Parathyroid adenoma (tissue), 2 donors: ENCODE measurements at regions not wholly inside any gene's neighbourhood (a gene's known extent, or its start where the extent isn't known, plus 50 kb on each side); places are given as distances from the start of the nearest gene placed in this dataset.

Source experiments
- H2AFZ ChIP-seq: fragments of 300-600 bp; sonication (generic); one replicate; pipeline ENCODE4 v1.7.0; 2017; ENCODE audit warnings: antibody characterized with exemption, mild to moderate bottlenecking
- H3K27ac ChIP-seq: fragments of 300-600 bp; sonication (generic); one replicate; pipeline ENCODE4 v1.7.0; 2017
- H3K27me3 ChIP-seq: fragments of 300-600 bp; sonication (generic); one replicate; pipeline ENCODE4 v1.7.0; 2017; ENCODE audit warnings: low read length; ENCODE audit not compliant: control insufficient read depth, insufficient read depth
- H3K36me3 ChIP-seq: fragments of 300-600 bp; sonication (generic); one replicate; pipeline ENCODE4 v1.7.0; 2017; ENCODE audit warnings: low read length; ENCODE audit not compliant: control insufficient read depth, insufficient read depth
- H3K4me1 ChIP-seq: fragments of 300-600 bp; sonication (generic); one replicate; pipeline ENCODE4 v1.7.0; 2017; ENCODE audit warnings: control low read depth
- H3K4me2 ChIP-seq: fragments of 300-600 bp; sonication (generic); one replicate; pipeline ENCODE4 v1.7.0; 2017; ENCODE audit warnings: low read length
- H3K4me3 ChIP-seq: fragments of 300-600 bp; sonication (generic); one replicate; pipeline ENCODE4 v1.7.0; 2017; ENCODE audit warnings: low read depth, low read length
- H3K79me2 ChIP-seq: fragments of 300-600 bp; sonication (generic); one replicate; pipeline ENCODE4 v1.7.0; 2017; ENCODE audit warnings: control low read depth
- H3K9ac ChIP-seq: fragments of 300-600 bp; sonication (generic); one replicate; pipeline ENCODE4 v1.7.0; 2017; ENCODE audit warnings: mild to moderate bottlenecking
- H3K9me3 ChIP-seq: fragments of 300-600 bp; sonication (generic); one replicate; pipeline ENCODE4 v1.7.0; 2017; ENCODE audit warnings: low read length; ENCODE audit not compliant: control insufficient read depth
- CTCF ChIP-seq: fragments of 300-600 bp; sonication (generic); IDR thresholded peaks from one replicate; pipeline ENCODE4 v1.7.0; 2017; ENCODE audit warnings: antibody characterized with exemption, mild to moderate bottlenecking
- donor health status: primary hyperparathyroidism.

GRCh38 chr13:40206241-40207000, 460.0 kb downstream of the FOXO1 start:
- H3K27ac ChIP-seq = no peak overlapping the region
- H3K36me3 ChIP-seq = no peaks in the 10 kb centered on the region
- no peak overlapping the region for H3K4me2 ChIP-seq
- H2AFZ ChIP-seq = no peak overlapping the region
- no peak for TF ChIP-seq CTCF
- H3K4me1 ChIP-seq = no peaks in the 10 kb centered on the region
- no peaks in the 10 kb centered on the region for H3K79me2 ChIP-seq
- no peaks in the 10 kb centered on the region for H3K9me3 ChIP-seq
- H3K27me3 ChIP-seq = no peaks in the 10 kb centered on the region
- no peak overlapping the region for H3K9ac ChIP-seq
- H3K4me3 ChIP-seq = no peak overlapping the region

GRCh38 chr13:40207001-40207478, 459.4 kb downstream of the FOXO1 start:
- Histone ChIP-seq H3K27ac (no peak overlapping the region), H3K9ac (no peak overlapping the region), H3K4me1 (no peaks in the 10 kb centered on the region)

GRCh38 chr13:40208517-40208916, 457.9 kb downstream of the FOXO1 start:
- H3K4me2 ChIP-seq = no peak overlapping the region

More at GRCh38 chr13:40207001-40207478, 459.4 kb downstream of the FOXO1 start:
- Histone ChIP-seq H3K36me3 (no peaks in the 10 kb centered on the region), H3K27me3 (no peaks in the 10 kb centered on the region), H3K79me2 (no peaks in the 10 kb centered on the region), H3K4me3 (no peak overlapping the region), H3K4me2 (no peak overlapping the region), H3K9me3 (no peaks in the 10 kb centered on the region), H2AFZ (no peak overlapping the region)
- no peak for TF ChIP-seq CTCF

GRCh38 chr13:40210865-40211585, 455.4 kb downstream of the FOXO1 start:
- Histone ChIP-seq H2AFZ (no peak overlapping the region), H3K79me2 (no peaks in the 10 kb centered on the region), H3K4me1 (no peaks in the 10 kb centered on the region), H3K4me2 (no peak overlapping the region), H3K27me3 (no peaks in the 10 kb centered on the region), H3K9me3 (no peaks in the 10 kb centered on the region), H3K4me3 (no peak overlapping the region), H3K27ac (no peak overlapping the region), H3K9ac (no peak overlapping the region), H3K36me3 (no peaks in the 10 kb centered on the region)
- no peak for TF ChIP-seq CTCF

More at GRCh38 chr13:40208517-40208916, 457.9 kb downstream of the FOXO1 start:
- Histone ChIP-seq H3K9me3 (no peaks in the 10 kb centered on the region), H3K36me3 (no peaks in the 10 kb centered on the region), H3K4me1 (no peaks in the 10 kb centered on the region), H3K79me2 (no peaks in the 10 kb centered on the region), H3K4me3 (no peak overlapping the region), H3K27me3 (no peaks in the 10 kb centered on the region), H3K27ac (no peak overlapping the region), H3K9ac (no peak overlapping the region), H2AFZ (no peak overlapping the region)
- no peak for TF ChIP-seq CTCF
